Calu3 (cell line): ENCODE measurements at regions not wholly inside any gene's neighbourhood (a gene's known extent, or its start where the extent isn't known, plus 50 kb on each side); places are given as distances from the start of the nearest gene placed in this dataset.

Source experiments
- BruUV-seq: library from RNA; stranded (reverse); fragments of 400-500 nt; replicated peaks from 2 replicates; lab custom pipeline; 2021; lab: Mats Ljungman, UMichigan
- CTCF ChIA-PET: fragments of 300-600 bp; sonication (Branson Sonifier 250); formaldehyde crosslinking; loops from one replicate; lab custom pipeline; 2022; ENCODE audit warnings: antibody characterized with exemption; lab: Charles Lee
- DNase-seq: peaks from one replicate; pipeline ENCODE4 v3.0.0; 2022
- H3K27ac Mint-ChIP-seq: one replicate; pipeline ENCODE4 v1.8.0; 2022; ENCODE audit warnings: mixed read lengths; ENCODE audit not compliant: unreplicated experiment
- H3K27me3 Mint-ChIP-seq: one replicate; pipeline ENCODE4 v1.8.0; 2022; ENCODE audit warnings: mixed read lengths; ENCODE audit not compliant: unreplicated experiment
- H3K36me3 Mint-ChIP-seq: one replicate; pipeline ENCODE4 v1.8.0; 2022; ENCODE audit warnings: mild to moderate bottlenecking, moderate library complexity, mixed read lengths; ENCODE audit not compliant: insufficient read depth, unreplicated experiment
- H3K4me1 Mint-ChIP-seq: one replicate; pipeline ENCODE4 v1.8.0; 2022; ENCODE audit warnings: mild to moderate bottlenecking, low read depth, mixed read lengths; ENCODE audit not compliant: unreplicated experiment
- H3K4me3 Mint-ChIP-seq: one replicate; pipeline ENCODE4 v1.8.0; 2022; ENCODE audit warnings: mild to moderate bottlenecking, low read depth, moderate library complexity, mixed read lengths; ENCODE audit not compliant: unreplicated experiment
- H3K9me3 Mint-ChIP-seq: one replicate; pipeline ENCODE4 v1.8.0; 2022; ENCODE audit warnings: low read depth, mixed read lengths; ENCODE audit not compliant: unreplicated experiment
- CTCF ChIP-seq: fragments of 200-600 bp; IDR thresholded peaks from one replicate; pipeline ENCODE4 v1.8.0; 2022; ENCODE audit warnings: antibody characterized with exemption; ENCODE audit not compliant: unreplicated experiment
- intact Hi-C: fragments of 100-400 bp; cut with micrococcal nuclease; formaldehyde crosslinking; loops from one replicate; pipeline ENCODE4 v1.10.0; 2022; ENCODE audit not compliant: unreplicated experiment

GRCh38 chr3:80675790-80676189 is 908.0 kb upstream of the ROBO1 start:
- Mint-ChIP-seq H3K4me1 (no peaks in the 10 kb centered on the region), H3K36me3 (no peaks in the 10 kb centered on the region), H3K27me3 (no peaks in the 10 kb centered on the region), H3K4me3 (no peak overlapping the region), H3K9me3 (no peaks in the 10 kb centered on the region), H3K27ac (no peak overlapping the region)
- no TSS peak for BruUV-seq
- CTCF ChIA-PET: interaction anchor here (1.4 kb wide), 1 partner anchor 1155 kb away, joined by 11 read pairs; no protein-coding TSS in a partner anchor
- no peak for DNase-seq
- intact Hi-C loops: no loop called here
- no peak for TF ChIP-seq CTCF

- TF ChIP-seq CTCF: no peak
- Mint-ChIP-seq H3K27ac (no peak overlapping the region), H3K9me3 (no peaks in the 10 kb centered on the region), H3K4me1 (no peaks in the 10 kb centered on the region), H3K4me3 (no peak overlapping the region), H3K27me3 (no peaks in the 10 kb centered on the region), H3K36me3 (no peaks in the 10 kb centered on the region)
- intact Hi-C loops: no loop called here
- DNase-seq: no peak
- CTCF ChIA-PET: no interaction called here
- BruUV-seq: no TSS peak
Measured at GRCh38 chr3:80668600-80669294, 900.9 kb upstream of the ROBO1 start.

- Mint-ChIP-seq H3K4me3 (no peak overlapping the region), H3K27ac (no peak overlapping the region), H3K36me3 (no peaks in the 10 kb centered on the region), H3K27me3 (no peaks in the 10 kb centered on the region), H3K4me1 (no peaks in the 10 kb centered on the region), H3K9me3 (no peaks in the 10 kb centered on the region)
- CTCF ChIA-PET: no interaction called here
- TF ChIP-seq CTCF: no peak
- intact Hi-C loops: no loop called here
- no peak for DNase-seq
- no TSS peak for BruUV-seq
Measured at GRCh38 chr3:80668100-80668499, 900.3 kb upstream of the ROBO1 start.

- BruUV-seq: no TSS peak
- no peaks in the 10 kb centered on the region for H3K9me3 Mint-ChIP-seq
Measured at GRCh38 chr3:80663426-80663825, 895.6 kb upstream of the ROBO1 start.

More at GRCh38 chr3:80663426-80663825, 895.6 kb upstream of the ROBO1 start:
- CTCF ChIA-PET: no interaction called here
- no peak overlapping the region for H3K27ac Mint-ChIP-seq
- intact Hi-C loops: no loop called here
- H3K27me3 Mint-ChIP-seq: no peaks in the 10 kb centered on the region
- no peaks in the 10 kb centered on the region for H3K4me1 Mint-ChIP-seq
- no peaks in the 10 kb centered on the region for H3K36me3 Mint-ChIP-seq
- no peak overlapping the region for H3K4me3 Mint-ChIP-seq
- TF ChIP-seq CTCF: no peak
- DNase-seq: no peak
